Hepatocyte (in vitro differentiated cells): ENCODE measurements at regions not wholly inside any gene's neighbourhood (a gene's known extent, or its start where the extent isn't known, plus 50 kb on each side); places are given as distances from the start of the nearest gene placed in this dataset.

ENCODE experiments used
- DNase-seq: peaks from one replicate; pipeline ENCODE4 v3.0.0-alpha.2; 2016; ENCODE audit warnings: low spot score
- H2AFZ ChIP-seq: fragments of 200-600 bp; sonication (generic); 2 replicates; pipeline ENCODE4 v1.6.0; 2016; ENCODE audit warnings: antibody characterized with exemption, mild to moderate bottlenecking
- H3K27ac ChIP-seq: fragments of 200-600 bp; sonication (generic); 2 replicates; pipeline ENCODE4 v1.5.1; 2016; ENCODE audit warnings: mild to moderate bottlenecking
- H3K27me3 ChIP-seq: fragments of 200-600 bp; sonication (generic); 2 replicates; pipeline ENCODE4 v1.6.1; 2016
- H3K36me3 ChIP-seq: fragments of 200-600 bp; sonication (generic); replicated peaks from 2 replicates; pipeline ENCODE4 v1.5.1; 2016; ENCODE audit warnings: low read depth; ENCODE audit not compliant: insufficient read depth
- H3K4me1 ChIP-seq: fragments of 200-600 bp; sonication (generic); 2 replicates; pipeline ENCODE4 v1.5.1; 2016; ENCODE audit warnings: mild to moderate bottlenecking, moderate library complexity; ENCODE audit not compliant: insufficient read depth
- H3K4me2 ChIP-seq: fragments of 200-600 bp; sonication (generic); 2 replicates; pipeline ENCODE4 v1.6.0; 2016
- H3K4me3 ChIP-seq: fragments of 200-600 bp; sonication (generic); 2 replicates; pipeline ENCODE4 v1.5.1; 2016; ENCODE audit warnings: mild to moderate bottlenecking
- H3K79me2 ChIP-seq: fragments of 200-600 bp; sonication (generic); 2 replicates; pipeline ENCODE4 v1.6.0; 2017; ENCODE audit warnings: mild to moderate bottlenecking
- H3K9me2 ChIP-seq: fragments of 200-600 bp; sonication (generic); replicated peaks from 2 replicates; pipeline ENCODE4 v1.6.0; 2017; ENCODE audit warnings: mild to moderate bottlenecking; ENCODE audit not compliant: insufficient read depth
- H3K9me3 ChIP-seq: fragments of 200-600 bp; sonication (generic); 2 replicates; pipeline ENCODE4 v1.5.1; 2016; ENCODE audit warnings: low read depth, mild to moderate bottlenecking
- H4K20me1 ChIP-seq: fragments of 200-600 bp; sonication (generic); 2 replicates; pipeline ENCODE4 v1.6.0; 2016; ENCODE audit warnings: mild to moderate bottlenecking; ENCODE audit not compliant: insufficient read depth, poor library complexity, severe bottlenecking
- EZH2 ChIP-seq: fragments of 200-600 bp; sonication (generic); IDR thresholded peaks from 2 replicates; pipeline ENCODE4 v1.6.1; 2016; ENCODE audit warnings: antibody characterized with exemption, mild to moderate bottlenecking, borderline replicate concordance
- EZH2phosphoT487 ChIP-seq: fragments of 200-600 bp; sonication (generic); IDR thresholded peaks from one replicate; pipeline ENCODE4 v1.6.1; 2018; ENCODE audit warnings: antibody characterized with exemption, mild to moderate bottlenecking, low read depth, moderate library complexity; ENCODE audit not compliant: unreplicated experiment, severe bottlenecking
- WGBS: methylation state at CpG from one replicate; pipeline ENCODE4 v1.1.6; 2016; ENCODE audit warnings: low lambda C conversion rate; ENCODE audit errors: missing lambda C conversion rate; 5-methylcytosine and 5-hydroxymethylcytosine counted together
- TF ChIP-seq, protein P1 (sequence below): fragments of 200-600 bp; sonication (generic); IDR thresholded peaks from 2 replicates; pipeline ENCODE4 v1.5.1; 2016; ENCODE audit warnings: antibody characterized with exemption, mild to moderate bottlenecking; ENCODE audit not compliant: poor library complexity

GRCh38 chr9:31377358-31377757 is 1007.1 kb upstream of the ACO1 start:
- no peaks in the 10 kb centered on the region for H3K36me3 ChIP-seq
- H3K27me3 ChIP-seq: no peaks in the 10 kb centered on the region
- no peaks in the 10 kb centered on the region for H3K79me2 ChIP-seq
- no peaks in the 10 kb centered on the region for H3K9me3 ChIP-seq
- H3K9me2 ChIP-seq: no peaks in the 10 kb centered on the region
- no peaks in the 10 kb centered on the region for H4K20me1 ChIP-seq
- no peak overlapping the region for H3K4me2 ChIP-seq
- DNase-seq: no peak
- WGBS: 85% methylated on average over 4 of the region's 4 CpGs
- H2AFZ ChIP-seq: no peak overlapping the region
- TF ChIP-seq, protein P1, sequence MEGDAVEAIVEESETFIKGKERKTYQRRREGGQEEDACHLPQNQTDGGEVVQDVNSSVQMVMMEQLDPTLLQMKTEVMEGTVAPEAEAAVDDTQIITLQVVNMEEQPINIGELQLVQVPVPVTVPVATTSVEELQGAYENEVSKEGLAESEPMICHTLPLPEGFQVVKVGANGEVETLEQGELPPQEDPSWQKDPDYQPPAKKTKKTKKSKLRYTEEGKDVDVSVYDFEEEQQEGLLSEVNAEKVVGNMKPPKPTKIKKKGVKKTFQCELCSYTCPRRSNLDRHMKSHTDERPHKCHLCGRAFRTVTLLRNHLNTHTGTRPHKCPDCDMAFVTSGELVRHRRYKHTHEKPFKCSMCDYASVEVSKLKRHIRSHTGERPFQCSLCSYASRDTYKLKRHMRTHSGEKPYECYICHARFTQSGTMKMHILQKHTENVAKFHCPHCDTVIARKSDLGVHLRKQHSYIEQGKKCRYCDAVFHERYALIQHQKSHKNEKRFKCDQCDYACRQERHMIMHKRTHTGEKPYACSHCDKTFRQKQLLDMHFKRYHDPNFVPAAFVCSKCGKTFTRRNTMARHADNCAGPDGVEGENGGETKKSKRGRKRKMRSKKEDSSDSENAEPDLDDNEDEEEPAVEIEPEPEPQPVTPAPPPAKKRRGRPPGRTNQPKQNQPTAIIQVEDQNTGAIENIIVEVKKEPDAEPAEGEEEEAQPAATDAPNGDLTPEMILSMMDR: no peak
- no peak for TF ChIP-seq EZH2
- no peak for TF ChIP-seq EZH2phosphoT487
- no peaks in the 10 kb centered on the region for H3K4me1 ChIP-seq
- H3K27ac ChIP-seq: no peak overlapping the region
- no peak overlapping the region for H3K4me3 ChIP-seq

DNA sequence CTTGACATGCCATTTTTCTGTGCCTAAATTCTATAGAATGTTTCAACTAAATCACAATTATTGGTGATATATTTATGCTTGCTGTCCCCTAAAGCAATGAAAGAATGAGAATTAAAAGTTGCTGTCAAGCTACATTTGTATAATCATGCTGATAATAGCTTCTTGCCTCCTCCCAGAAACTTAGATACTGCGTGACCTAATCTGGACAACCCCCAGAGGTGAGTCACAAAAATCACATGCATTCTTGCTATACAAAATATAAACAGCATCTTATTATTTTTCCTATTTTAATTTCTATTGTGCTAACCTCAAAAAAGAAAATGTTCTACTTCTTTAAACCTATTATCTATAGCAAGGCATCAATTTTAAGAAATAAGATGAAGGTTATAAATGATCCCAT is 995.8 kb upstream of the ACO1 start:
- no peak overlapping the region for H2AFZ ChIP-seq
- no peaks in the 10 kb centered on the region for H3K79me2 ChIP-seq
- no peaks in the 10 kb centered on the region for H3K4me1 ChIP-seq
- WGBS: 79% methylated on average over 1 of the region's 1 CpG
- H3K4me2 ChIP-seq: no peak overlapping the region
- H3K9me3 ChIP-seq: no peaks in the 10 kb centered on the region
- TF ChIP-seq EZH2phosphoT487 (no peak), EZH2 (no peak)
- no peak overlapping the region for H3K27ac ChIP-seq
- DNase-seq: no peak
- H4K20me1 ChIP-seq: no peaks in the 10 kb centered on the region
- no peaks in the 10 kb centered on the region for H3K27me3 ChIP-seq
- H3K36me3 ChIP-seq: no peaks in the 10 kb centered on the region
- H3K9me2 ChIP-seq: no peaks in the 10 kb centered on the region
- no peak overlapping the region for H3K4me3 ChIP-seq

GRCh38 chr9:31389075-31389474 is 995.4 kb upstream of the ACO1 start:
- Histone ChIP-seq H3K27ac (no peak overlapping the region), H3K4me3 (no peak overlapping the region), H3K79me2 (no peaks in the 10 kb centered on the region), H3K9me2 (no peaks in the 10 kb centered on the region), H3K36me3 (no peaks in the 10 kb centered on the region), H3K9me3 (no peaks in the 10 kb centered on the region), H3K27me3 (no peaks in the 10 kb centered on the region), H3K4me1 (no peaks in the 10 kb centered on the region), H4K20me1 (no peaks in the 10 kb centered on the region), H3K4me2 (no peak overlapping the region), H2AFZ (no peak overlapping the region)
- WGBS: 77% methylated on average over 3 of the region's 3 CpGs
- TF ChIP-seq EZH2phosphoT487 (no peak), EZH2 (no peak)
- TF ChIP-seq, protein P1: no peak
- no peak for DNase-seq

GRCh38 chr9:31390403-31391025 is 993.9 kb upstream of the ACO1 start:
- H3K4me3 ChIP-seq: no peak overlapping the region
- DNase-seq: no peak
- no peaks in the 10 kb centered on the region for H3K79me2 ChIP-seq
- no peak for TF ChIP-seq EZH2
- TF ChIP-seq, protein P1: no peak
- TF ChIP-seq EZH2phosphoT487: no peak
- no peak overlapping the region for H3K27ac ChIP-seq
- 79% methylated on average over 5 of the region's 5 CpGs for WGBS
- no peaks in the 10 kb centered on the region for H3K4me1 ChIP-seq
- no peaks in the 10 kb centered on the region for H3K27me3 ChIP-seq
- H4K20me1 ChIP-seq: no peaks in the 10 kb centered on the region
- H3K36me3 ChIP-seq: no peaks in the 10 kb centered on the region
- H3K9me2 ChIP-seq: no peaks in the 10 kb centered on the region
- no peak overlapping the region for H2AFZ ChIP-seq
- H3K9me3 ChIP-seq: no peaks in the 10 kb centered on the region
- no peak overlapping the region for H3K4me2 ChIP-seq
